Cardiac septum (tissue), 1 donor: ENCODE measurements at regions not wholly inside any gene's neighbourhood (a gene's known extent, or its start where the extent isn't known, plus 50 kb on each side); places are given as distances from the start of the nearest gene placed in this dataset.
"Not testable (repeated sequence)": the region's sequence is repeated elsewhere in the genome, so short reads cannot be mapped to it uniquely, and the experiment has no call there.

Source experiments
- DNase-seq: peaks from one replicate; pipeline ENCODE4 v3.0.0-alpha.2; 2020; ENCODE audit warnings: low spot score
- intact Hi-C: fragments of 100-400 bp; cut with DNase I; formaldehyde crosslinking; loops from one replicate; pipeline ENCODE4 v1.14.0; 2022
- donor health status: DM: no; HTN: no; CAD: no.

- intact Hi-C loops, DNase-seq: not testable (repeated sequence)
Measured at GRCh38 chr7:150087478-150087877, 213.7 kb downstream of the ATP6V0E2 start.

GRCh38 chr7:150089139-150089538, 215.4 kb downstream of the ATP6V0E2 start:
- intact Hi-C loops, DNase-seq: not testable (repeated sequence)

- intact Hi-C loops, DNase-seq: not testable (repeated sequence)
Measured at GRCh38 chr7:150090776-150091175, 217.0 kb downstream of the ATP6V0E2 start.

- DNase-seq, intact Hi-C loops: not testable (repeated sequence)
Measured at GRCh38 chr7:150093897-150094296, 220.1 kb downstream of the ATP6V0E2 start.

DNA sequence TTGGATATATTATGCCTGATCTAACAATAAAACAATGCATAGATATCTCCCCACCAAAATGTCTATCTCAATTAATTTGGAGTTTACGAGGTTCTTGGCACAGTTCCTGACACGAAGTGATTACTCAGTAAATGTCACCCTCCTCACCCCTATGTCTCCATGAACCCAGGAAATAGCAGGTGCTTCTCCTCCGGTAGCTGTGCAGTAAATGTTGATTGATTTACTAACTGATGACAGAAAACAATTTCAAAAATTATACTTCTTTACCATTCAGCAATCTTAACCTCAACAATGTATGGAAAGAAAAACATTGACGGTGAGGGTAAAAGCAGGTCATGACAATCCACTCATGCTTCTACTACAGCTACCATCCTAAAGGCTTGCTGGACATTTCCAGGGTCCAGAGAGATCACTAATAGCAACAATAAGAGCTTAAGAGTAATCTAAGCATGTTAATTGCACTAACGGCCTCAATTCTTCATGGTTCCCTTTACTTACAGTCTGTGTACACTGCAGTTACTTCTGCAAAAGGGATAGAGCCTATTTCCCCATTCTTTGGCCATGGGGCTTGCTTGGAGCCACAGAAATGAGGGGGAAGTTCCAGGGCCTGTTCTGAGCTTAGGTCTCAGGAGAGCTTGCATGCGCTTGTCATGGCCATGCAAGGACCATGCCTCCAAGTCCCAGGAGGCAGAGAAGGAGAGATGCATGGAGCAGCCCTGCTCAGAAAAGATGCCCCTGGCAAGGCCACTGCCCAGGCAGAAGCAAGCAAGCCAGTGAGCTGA, 222.6 kb downstream of the ATP6V0E2 start:
- intact Hi-C loops, DNase-seq: not testable (repeated sequence)

DNA sequence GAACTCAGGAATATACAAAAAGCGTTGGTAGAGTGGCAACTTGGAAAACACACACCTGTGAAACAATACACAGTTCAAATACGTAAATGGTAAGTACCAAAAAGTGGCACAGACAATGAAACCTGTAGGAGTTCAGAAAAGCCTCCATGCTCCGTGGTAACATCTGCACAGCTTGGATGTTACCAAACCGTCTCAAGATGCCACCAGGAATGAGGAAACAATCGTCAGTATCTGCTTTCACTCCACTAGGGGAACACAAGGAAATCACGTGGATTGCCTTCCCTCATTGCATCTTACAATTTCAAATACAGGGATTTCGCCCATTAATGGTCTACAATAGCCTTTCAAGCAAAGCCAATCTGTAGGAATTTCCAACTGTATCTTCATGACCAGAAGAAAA, 224.6 kb upstream of the LRRC61 start:
- intact Hi-C loops, DNase-seq: not testable (repeated sequence)

GRCh38 chr7:150101282-150101681, 221.9 kb upstream of the LRRC61 start:
- intact Hi-C loops, DNase-seq: not testable (repeated sequence)

GRCh38 chr7:150107283-150107682, 215.9 kb upstream of the LRRC61 start:
- DNase-seq, intact Hi-C loops: not testable (repeated sequence)

- intact Hi-C loops, DNase-seq: not testable (repeated sequence)
Measured at GRCh38 chr7:150110375-150110820, 212.8 kb upstream of the LRRC61 start.

GRCh38 chr7:150110882-150111281, 212.3 kb upstream of the LRRC61 start:
- intact Hi-C loops, DNase-seq: not testable (repeated sequence)

- intact Hi-C loops, DNase-seq: not testable (repeated sequence)
Measured at GRCh38 chr7:150111373-150112139, 211.6 kb upstream of the LRRC61 start.

DNA sequence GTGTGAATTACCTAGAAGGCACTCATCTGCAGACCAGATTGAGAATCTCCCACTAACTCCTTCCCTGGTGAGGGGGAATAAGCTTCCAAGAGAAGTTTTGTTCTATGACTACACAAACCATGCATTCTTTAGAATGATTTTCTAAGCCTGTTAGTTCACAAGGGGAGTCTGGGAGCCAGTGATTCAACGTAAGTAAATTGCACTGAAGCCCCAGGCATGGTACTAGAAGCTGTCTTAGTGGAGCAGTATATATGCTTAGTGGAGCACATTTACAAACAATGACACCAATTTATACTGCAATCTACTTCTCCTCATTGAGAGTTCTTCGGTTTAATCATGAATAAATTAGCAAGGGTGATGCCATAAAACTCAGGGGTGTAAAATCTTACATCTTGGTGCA, 209.9 kb upstream of the LRRC61 start:
- DNase-seq, intact Hi-C loops: not testable (repeated sequence)

GRCh38 chr7:150114591-150114990, 208.6 kb upstream of the LRRC61 start:
- DNase-seq, intact Hi-C loops: not testable (repeated sequence)

DNA sequence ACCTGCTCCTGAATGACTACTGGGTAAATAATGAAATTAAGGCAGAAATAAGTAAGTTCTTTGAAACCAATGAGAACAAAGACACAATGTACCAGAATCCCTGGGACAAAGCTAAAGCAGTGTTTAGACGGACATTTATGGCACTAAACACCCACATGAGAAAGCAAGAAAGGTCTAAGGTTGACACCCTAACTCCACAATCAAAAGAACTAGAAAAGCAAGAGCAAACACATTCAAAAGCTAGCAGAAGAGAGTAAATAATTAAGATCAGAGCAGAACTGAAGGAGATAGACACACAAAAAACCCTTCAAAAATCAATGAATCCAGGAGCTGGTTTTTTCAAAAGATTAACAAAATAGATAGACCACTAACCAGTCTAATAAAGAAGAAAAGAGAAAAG, 203.2 kb upstream of the LRRC61 start:
- intact Hi-C loops, DNase-seq: not testable (repeated sequence)

GRCh38 chr7:150125831-150126230, 197.3 kb upstream of the LRRC61 start:
- DNase-seq, intact Hi-C loops: not testable (repeated sequence)

DNA sequence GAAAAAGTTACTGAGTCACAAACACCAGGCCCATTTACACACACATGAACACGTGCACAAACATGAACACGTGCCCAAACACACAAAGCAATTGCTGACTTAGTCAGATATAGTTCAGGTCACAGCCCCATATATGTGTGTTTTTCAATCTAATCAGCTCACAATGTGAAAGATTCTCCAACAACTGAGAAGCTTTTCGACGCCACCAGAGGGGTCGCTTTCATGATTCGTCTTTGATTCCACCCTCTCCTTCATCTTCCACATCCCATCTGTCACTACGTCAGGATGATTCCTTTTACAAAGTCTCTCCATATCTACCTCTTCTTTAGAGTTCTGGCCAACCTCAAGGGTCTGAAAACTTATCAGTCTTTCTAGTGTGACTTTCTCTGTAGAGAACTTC, 188.7 kb upstream of the LRRC61 start:
- intact Hi-C loops, DNase-seq: not testable (repeated sequence)

GRCh38 chr7:150135620-150136190, 187.4 kb upstream of the LRRC61 start:
- DNase-seq, intact Hi-C loops: not testable (repeated sequence)

DNA sequence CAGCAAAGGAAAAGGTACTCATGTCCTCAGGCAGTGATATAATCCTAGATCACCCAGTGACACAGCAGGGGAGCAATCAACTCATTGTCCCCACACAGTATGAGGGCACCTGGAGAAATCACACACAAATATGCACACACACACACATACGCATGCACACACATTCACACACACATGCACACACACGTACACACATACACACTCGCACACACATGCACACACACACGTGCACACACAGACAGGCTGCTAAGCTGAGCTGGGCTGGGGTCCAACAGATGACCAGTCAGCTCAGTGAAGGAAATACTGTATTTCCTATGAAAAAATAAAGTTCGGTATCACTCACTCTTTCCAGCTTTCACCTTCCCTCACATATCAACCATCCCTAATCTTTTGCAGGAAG, 183.3 kb upstream of the LRRC61 start:
- DNase-seq, intact Hi-C loops: not testable (repeated sequence)

GRCh38 chr7:150141525-150142345, 181.4 kb upstream of the LRRC61 start:
- DNase-seq, intact Hi-C loops: not testable (repeated sequence)
